Osteocyte (in vitro differentiated cells): ENCODE measurements at regions not wholly inside any gene's neighbourhood (a gene's known extent, or its start where the extent isn't known, plus 50 kb on each side); places are given as distances from the start of the nearest gene placed in this dataset.

ENCODE experiments used
- DNase-seq: peaks from one replicate; pipeline ENCODE4 v3.0.0; 2021; ENCODE audit warnings: mixed read lengths; ENCODE audit not compliant: unreplicated experiment; ENCODE audit errors: extremely low spot score
- H3K27ac Mint-ChIP-seq: one replicate; pipeline ENCODE4 v1.8.0; 2021; ENCODE audit warnings: mild to moderate bottlenecking, mixed read lengths; ENCODE audit not compliant: unreplicated experiment
- H3K27me3 Mint-ChIP-seq: one replicate; pipeline ENCODE4 v1.8.0; 2021; ENCODE audit warnings: mixed read lengths; ENCODE audit not compliant: unreplicated experiment
- H3K36me3 Mint-ChIP-seq: one replicate; pipeline ENCODE4 v1.8.0; 2021; ENCODE audit warnings: mixed read lengths; ENCODE audit not compliant: unreplicated experiment
- H3K4me1 Mint-ChIP-seq: one replicate; pipeline ENCODE4 v1.8.0; 2021; ENCODE audit warnings: mixed read lengths; ENCODE audit not compliant: unreplicated experiment
- H3K4me3 Mint-ChIP-seq: one replicate; pipeline ENCODE4 v1.8.0; 2021; ENCODE audit warnings: mild to moderate bottlenecking, moderate library complexity, mixed read lengths; ENCODE audit not compliant: unreplicated experiment
- H3K9me3 Mint-ChIP-seq: one replicate; pipeline ENCODE4 v1.8.0; 2021; ENCODE audit warnings: mixed read lengths; ENCODE audit not compliant: unreplicated experiment
- CTCF ChIP-seq: fragments of 200-600 bp; sonication (generic); IDR thresholded peaks from 2 replicates; pipeline ENCODE4 v1.5.0; 2021; ENCODE audit warnings: antibody characterized with exemption, mild to moderate bottlenecking, moderate library complexity

DNA sequence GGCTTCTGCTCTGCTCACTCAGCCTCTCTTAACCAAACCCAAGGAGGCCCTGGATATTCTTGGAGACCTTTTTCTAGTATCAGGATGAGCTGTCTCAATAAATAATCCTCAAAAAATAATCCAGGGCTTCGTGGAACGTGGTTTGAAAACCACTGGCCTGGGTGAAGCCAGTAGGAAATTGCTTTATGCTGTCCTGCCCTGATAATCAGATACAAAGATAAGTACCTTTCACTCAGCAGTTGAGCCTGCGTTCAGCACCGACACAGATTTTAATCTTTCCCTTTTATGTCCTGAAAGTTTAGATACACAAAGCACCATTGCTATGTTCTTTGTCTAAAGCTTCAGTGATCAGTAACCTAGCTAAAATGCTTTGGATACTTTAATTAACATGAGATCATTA, 460.0 kb downstream of the RFC3 start:
- H3K27ac Mint-ChIP-seq, result no peak overlapping the region
- no peaks in the 10 kb centered on the region for H3K36me3 Mint-ChIP-seq
- H3K27me3 Mint-ChIP-seq, result no peaks in the 10 kb centered on the region
- DNase-seq, result no peak
- TF ChIP-seq CTCF, result no peak
- H3K4me3 Mint-ChIP-seq, result no peak overlapping the region
- peaks cover 12% of the 10 kb centered on the region for H3K9me3 Mint-ChIP-seq
- no peaks in the 10 kb centered on the region for H3K4me1 Mint-ChIP-seq

DNA sequence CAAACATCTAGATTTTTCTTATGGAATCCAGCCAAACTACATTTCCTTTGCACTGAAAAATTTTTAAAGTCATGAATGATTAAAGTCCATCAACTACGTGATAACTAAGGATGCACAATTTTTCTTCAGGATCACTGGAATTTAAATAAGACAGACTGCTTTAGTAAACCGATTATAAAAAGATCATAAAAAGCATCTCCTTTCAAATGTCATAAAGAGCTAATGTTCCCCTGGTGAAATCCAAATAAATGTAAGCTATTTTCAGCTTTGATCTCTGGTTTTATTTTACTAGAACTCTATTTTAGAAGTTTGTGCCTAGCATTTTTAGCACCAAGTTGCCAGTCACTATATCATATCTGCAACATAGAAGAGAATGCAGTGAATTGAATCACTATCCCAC, 460.8 kb downstream of the RFC3 start:
- Mint-ChIP-seq H3K27ac (no peak overlapping the region), H3K36me3 (no peaks in the 10 kb centered on the region), H3K27me3 (no peaks in the 10 kb centered on the region), H3K9me3 (peaks cover 16% of the 10 kb centered on the region), H3K4me3 (no peak overlapping the region), H3K4me1 (no peaks in the 10 kb centered on the region)
- DNase-seq, result no peak
- no peak for TF ChIP-seq CTCF

GRCh38 chr13:34290661-34291060, 472.7 kb downstream of the RFC3 start:
- H3K36me3 Mint-ChIP-seq, result no peaks in the 10 kb centered on the region
- no peaks in the 10 kb centered on the region for H3K9me3 Mint-ChIP-seq
- peaks cover 4% of the 10 kb centered on the region for H3K4me1 Mint-ChIP-seq
- H3K4me3 Mint-ChIP-seq, result no peak overlapping the region
- H3K27me3 Mint-ChIP-seq, result no peaks in the 10 kb centered on the region
- H3K27ac Mint-ChIP-seq, result no peak overlapping the region
- no peak for DNase-seq
- no peak for TF ChIP-seq CTCF

- DNase-seq, result no peak
- H3K9me3 Mint-ChIP-seq, result peaks cover 8% of the 10 kb centered on the region
- peaks cover 4% of the 10 kb centered on the region for H3K4me1 Mint-ChIP-seq
- TF ChIP-seq CTCF, result no peak
- H3K36me3 Mint-ChIP-seq, result peaks cover 3% of the 10 kb centered on the region
- H3K27ac Mint-ChIP-seq, result no peak overlapping the region
- no peaks in the 10 kb centered on the region for H3K27me3 Mint-ChIP-seq
- H3K4me3 Mint-ChIP-seq, result peak overlapping the region; percentile 35
Measured at GRCh38 chr13:34294483-34295129, 476.7 kb downstream of the RFC3 start.

- peaks cover 4% of the 10 kb centered on the region for H3K27me3 Mint-ChIP-seq
- no peak overlapping the region for H3K27ac Mint-ChIP-seq
- H3K4me1 Mint-ChIP-seq, result peaks cover 3% of the 10 kb centered on the region
- peaks cover 17% of the 10 kb centered on the region for H3K9me3 Mint-ChIP-seq
- no peak for TF ChIP-seq CTCF
- no peak for DNase-seq
- H3K36me3 Mint-ChIP-seq, result peaks cover 3% of the 10 kb centered on the region
- H3K4me3 Mint-ChIP-seq, result no peak overlapping the region
Measured at GRCh38 chr13:34300559-34300958, 482.6 kb downstream of the RFC3 start.
